DND-41 (cell line): ENCODE measurements at regions not wholly inside any gene's neighbourhood (a gene's known extent, or its start where the extent isn't known, plus 50 kb on each side); places are given as distances from the start of the nearest gene placed in this dataset.

ENCODE experiments used
- EZH2 ChIP-seq: IDR thresholded peaks from 3 replicates; pipeline ENCODE4 v1.6.1; 2012; ENCODE audit warnings: borderline replicate concordance, low read depth, mild to moderate bottlenecking, moderate library complexity, low read length, inconsistent platforms; ENCODE audit not compliant: severe bottlenecking
- TF ChIP-seq, protein P1 (sequence below): IDR thresholded peaks from 2 replicates; pipeline ENCODE4 v1.5.1; 2012; ENCODE audit warnings: borderline replicate concordance, low read length, moderate library complexity, mild to moderate bottlenecking; ENCODE audit not compliant: poor library complexity, severe bottlenecking; ENCODE audit errors: extremely low read depth

GRCh38 chr2:62277688-62278087, 81.8 kb downstream of the B3GNT2 start:
- TF ChIP-seq, protein P1, sequence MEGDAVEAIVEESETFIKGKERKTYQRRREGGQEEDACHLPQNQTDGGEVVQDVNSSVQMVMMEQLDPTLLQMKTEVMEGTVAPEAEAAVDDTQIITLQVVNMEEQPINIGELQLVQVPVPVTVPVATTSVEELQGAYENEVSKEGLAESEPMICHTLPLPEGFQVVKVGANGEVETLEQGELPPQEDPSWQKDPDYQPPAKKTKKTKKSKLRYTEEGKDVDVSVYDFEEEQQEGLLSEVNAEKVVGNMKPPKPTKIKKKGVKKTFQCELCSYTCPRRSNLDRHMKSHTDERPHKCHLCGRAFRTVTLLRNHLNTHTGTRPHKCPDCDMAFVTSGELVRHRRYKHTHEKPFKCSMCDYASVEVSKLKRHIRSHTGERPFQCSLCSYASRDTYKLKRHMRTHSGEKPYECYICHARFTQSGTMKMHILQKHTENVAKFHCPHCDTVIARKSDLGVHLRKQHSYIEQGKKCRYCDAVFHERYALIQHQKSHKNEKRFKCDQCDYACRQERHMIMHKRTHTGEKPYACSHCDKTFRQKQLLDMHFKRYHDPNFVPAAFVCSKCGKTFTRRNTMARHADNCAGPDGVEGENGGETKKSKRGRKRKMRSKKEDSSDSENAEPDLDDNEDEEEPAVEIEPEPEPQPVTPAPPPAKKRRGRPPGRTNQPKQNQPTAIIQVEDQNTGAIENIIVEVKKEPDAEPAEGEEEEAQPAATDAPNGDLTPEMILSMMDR = no peak
- no peak for TF ChIP-seq EZH2
